22Rv1 (cell line): ENCODE measurements at regions not wholly inside any gene's neighbourhood (a gene's known extent, or its start where the extent isn't known, plus 50 kb on each side); places are given as distances from the start of the nearest gene placed in this dataset.
"Not testable (repeated sequence)": the region's sequence is repeated elsewhere in the genome, so short reads cannot be mapped to it uniquely, and the experiment has no call there.

Experiments used
- ZFX ChIP-seq: fragments of 450-650 bp; IDR thresholded peaks from 2 replicates; pipeline ENCODE4 v1.6.1; 2017; ENCODE audit warnings: antibody characterized with exemption, borderline replicate concordance
- TF ChIP-seq, protein P1 (sequence below): fragments of 450-650 bp; IDR thresholded peaks from 2 replicates; pipeline ENCODE4 v1.5.1; 2017; ENCODE audit warnings: mild to moderate bottlenecking

- TF ChIP-seq, protein P1, sequence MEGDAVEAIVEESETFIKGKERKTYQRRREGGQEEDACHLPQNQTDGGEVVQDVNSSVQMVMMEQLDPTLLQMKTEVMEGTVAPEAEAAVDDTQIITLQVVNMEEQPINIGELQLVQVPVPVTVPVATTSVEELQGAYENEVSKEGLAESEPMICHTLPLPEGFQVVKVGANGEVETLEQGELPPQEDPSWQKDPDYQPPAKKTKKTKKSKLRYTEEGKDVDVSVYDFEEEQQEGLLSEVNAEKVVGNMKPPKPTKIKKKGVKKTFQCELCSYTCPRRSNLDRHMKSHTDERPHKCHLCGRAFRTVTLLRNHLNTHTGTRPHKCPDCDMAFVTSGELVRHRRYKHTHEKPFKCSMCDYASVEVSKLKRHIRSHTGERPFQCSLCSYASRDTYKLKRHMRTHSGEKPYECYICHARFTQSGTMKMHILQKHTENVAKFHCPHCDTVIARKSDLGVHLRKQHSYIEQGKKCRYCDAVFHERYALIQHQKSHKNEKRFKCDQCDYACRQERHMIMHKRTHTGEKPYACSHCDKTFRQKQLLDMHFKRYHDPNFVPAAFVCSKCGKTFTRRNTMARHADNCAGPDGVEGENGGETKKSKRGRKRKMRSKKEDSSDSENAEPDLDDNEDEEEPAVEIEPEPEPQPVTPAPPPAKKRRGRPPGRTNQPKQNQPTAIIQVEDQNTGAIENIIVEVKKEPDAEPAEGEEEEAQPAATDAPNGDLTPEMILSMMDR, result not testable (repeated sequence)
- not testable (repeated sequence) for TF ChIP-seq ZFX
Measured at GRCh38 chr22:16347083-16347482, 245.5 kb downstream of the CCT8L2 start.
